CD4-positive, alpha-beta memory T cell (primary cell): ENCODE measurements at regions not wholly inside any gene's neighbourhood (a gene's known extent, or its start where the extent isn't known, plus 50 kb on each side); places are given as distances from the start of the nearest gene placed in this dataset.

Experiments
- CTCF ChIA-PET: fragments of 350-600 bp; sonication (Branson Sonifier 250); formaldehyde crosslinking; loops from one replicate; lab custom pipeline; 2021; ENCODE audit warnings: inconsistent platforms; ENCODE audit not compliant: partially characterized antibody; lab: Charles Lee
- POLR2A ChIA-PET: fragments of 350-600 bp; sonication (Branson Sonifier 250); formaldehyde crosslinking; loops from one replicate; lab custom pipeline; 2021; ENCODE audit not compliant: partially characterized antibody; lab: Charles Lee
- DNase-seq, 5 donors: peaks; one replicate each; pipeline versions ENCODE4 v3.0.0 to v3.0.0-alpha.2; 2020 to 2022; ENCODE audit warnings: mixed read lengths in 1 of 5
- H3K27ac ChIP-seq: one replicate; pipeline ENCODE4 v1.7.0; 2013; ENCODE audit warnings: low read depth, low read length
- H3K27me3 ChIP-seq: 2 replicates; pipeline ENCODE4 v1.7.0; 2013; ENCODE audit warnings: mild to moderate bottlenecking, low read length, moderate library complexity; ENCODE audit not compliant: insufficient read depth
- H3K36me3 ChIP-seq: 2 replicates; pipeline ENCODE4 v1.7.0; 2013; ENCODE audit warnings: mild to moderate bottlenecking, low read length, moderate library complexity; ENCODE audit not compliant: insufficient read depth
- H3K4me1 ChIP-seq: 2 replicates; pipeline ENCODE4 v1.7.0; 2013; ENCODE audit warnings: mild to moderate bottlenecking, low read length, moderate library complexity; ENCODE audit not compliant: insufficient read depth
- H3K4me3 ChIP-seq, 2 donors: one replicate each; pipeline ENCODE4 v1.7.0; 2013; ENCODE audit warnings: low read length in 2 of 2, mild to moderate bottlenecking in 1 of 2
- H3K9me3 ChIP-seq, 2 donors: one replicate each; pipeline ENCODE4 v1.7.0; 2013; ENCODE audit warnings: low read length in 2 of 2, control low read depth in 1 of 2; ENCODE audit not compliant: control insufficient read depth in 1 of 2
- H3K27ac Mint-ChIP-seq, 7 donors: one replicate each; pipeline ENCODE4 v1.8.0; 2020 to 2021; ENCODE audit warnings: mixed read lengths in 7 of 7, mild to moderate bottlenecking in 6 of 7, inconsistent platforms in 3 of 7, moderate library complexity in 3 of 7
- H3K27me3 Mint-ChIP-seq, 2 donors: one replicate each; pipeline ENCODE4 v1.8.0; 2020 to 2021; ENCODE audit warnings: mixed read lengths in 2 of 2
- H3K36me3 Mint-ChIP-seq, 2 donors: one replicate each; pipeline ENCODE4 v1.8.0; 2020 to 2021; ENCODE audit warnings: mixed read lengths in 2 of 2, inconsistent platforms in 1 of 2, mild to moderate bottlenecking in 1 of 2
- H3K4me1 Mint-ChIP-seq, 4 donors: one replicate each; pipeline ENCODE4 v1.8.0; 2020 to 2021; ENCODE audit warnings: mixed read lengths in 4 of 4, mild to moderate bottlenecking in 1 of 4
- H3K4me3 Mint-ChIP-seq, 8 donors: one replicate each; pipeline ENCODE4 v1.8.0; 2020 to 2021; ENCODE audit warnings: mixed read lengths in 8 of 8, mild to moderate bottlenecking in 7 of 8, moderate library complexity in 6 of 8, inconsistent platforms in 3 of 8
- H3K9me3 Mint-ChIP-seq, 8 donors: one replicate each; pipeline ENCODE4 v1.8.0; 2020 to 2021; ENCODE audit warnings: mixed read lengths in 8 of 8, mild to moderate bottlenecking in 5 of 8, inconsistent platforms in 3 of 8, moderate library complexity in 1 of 8
- intact Hi-C: fragments of 100-400 bp; cut with micrococcal nuclease; formaldehyde crosslinking; loops from one replicate; pipeline ENCODE4 v1.15.1; 2023

- Mint-ChIP-seq H3K9me3 (no peaks in the 10 kb centered on the region), H3K36me3 (no peaks in the 10 kb centered on the region), H3K27ac (no peak overlapping the region), H3K4me1 (no peaks in the 10 kb centered on the region), H3K4me3 (no peak overlapping the region), H3K27me3 (peaks cover 0 to 4% of the 10 kb centered on the region in 2 donors)
- ChIA-PET POLR2A (interaction anchor here (1.0 kb wide), 1 partner anchor 28 kb away, joined by 3 read pairs; no protein-coding TSS in a partner anchor), CTCF (interaction anchor here (0.7 to 3.5 kb wide), 14 partner anchors 10 to 267 kb away, joined by 3 to 137 read pairs (median 6); a partner anchor contains a TSS)
- Histone ChIP-seq H3K4me1 (peaks cover 12% of the 10 kb centered on the region), H3K27me3 (no peaks in the 10 kb centered on the region), H3K27ac (no peak overlapping the region), H3K36me3 (no peaks in the 10 kb centered on the region), H3K4me3 (no peak overlapping the region), H3K9me3 (no peaks in the 10 kb centered on the region)
- DNase-seq: no peak
- intact Hi-C loops: no loop called here
Measured at GRCh38 chr15:45428491-45428890, 50.1 kb upstream of the GATM start.
